OCI-M1 (cell line): ENCODE measurements at regions not wholly inside any gene's neighbourhood (a gene's known extent, or its start where the extent isn't known, plus 50 kb on each side); places are given as distances from the start of the nearest gene placed in this dataset.
"Not testable (repeated sequence)": the region's sequence is repeated elsewhere in the genome, so short reads cannot be mapped to it uniquely, and the experiment has no call there.

Source experiments
- DNase-seq: peaks from one replicate; lab custom pipeline; 2025; lab: John Stamatoyannopoulos, UW

GRCh38 chr11:82216927-82217570, 516.6 kb downstream of the FAM181B start:
- DNase-seq = no peak

- DNase-seq = no peak
Observed at GRCh38 chr11:82210011-82210410, 523.7 kb downstream of the FAM181B start.

- DNase-seq = peak; percentile 55
Observed at GRCh38 chr11:82195283-82195682, 538.4 kb downstream of the FAM181B start.

- DNase-seq = no peak
Observed at GRCh38 chr11:82194521-82194920, 539.1 kb downstream of the FAM181B start.

- DNase-seq = no peak
Observed at GRCh38 chr11:82191695-82192094, 542.0 kb downstream of the FAM181B start.

- no peak for DNase-seq
Observed at GRCh38 chr11:82185925-82186324, 547.7 kb downstream of the FAM181B start.

- DNase-seq = no peak
Observed at GRCh38 chr11:82184966-82185365, 548.7 kb downstream of the FAM181B start.

GRCh38 chr11:82183346-82183745, 550.3 kb downstream of the FAM181B start:
- no peak for DNase-seq

GRCh38 chr11:82182697-82183096, 551.0 kb downstream of the FAM181B start:
- DNase-seq = not testable (repeated sequence)

- not testable (repeated sequence) for DNase-seq
Observed at GRCh38 chr11:82181796-82182195, 551.9 kb downstream of the FAM181B start.

- no peak for DNase-seq
Observed at GRCh38 chr11:82176945-82177344, 556.7 kb downstream of the FAM181B start.

GRCh38 chr11:82176365-82176764, 557.3 kb downstream of the FAM181B start:
- no peak for DNase-seq

GRCh38 chr11:82174610-82175009, 559.1 kb downstream of the FAM181B start:
- peak; percentile 75 for DNase-seq

- no peak for DNase-seq
Observed at GRCh38 chr11:82146789-82147188, 586.9 kb downstream of the FAM181B start.

GRCh38 chr11:82118946-82119345, 614.7 kb downstream of the FAM181B start:
- DNase-seq = no peak

- DNase-seq = no peak
Observed at GRCh38 chr11:82117362-82117761, 616.3 kb downstream of the FAM181B start.

- DNase-seq = peak; percentile 70
Observed at GRCh38 chr11:82105331-82105998, 628.2 kb downstream of the FAM181B start.

GRCh38 chr11:82092904-82093303, 640.8 kb downstream of the FAM181B start:
- no peak for DNase-seq

- DNase-seq = no peak
Observed at GRCh38 chr11:82089426-82089825, 644.2 kb downstream of the FAM181B start.

- no peak for DNase-seq
Observed at GRCh38 chr11:82085493-82085892, 648.2 kb downstream of the FAM181B start.

- no peak for DNase-seq
Observed at GRCh38 chr11:82082976-82083375, 650.7 kb downstream of the FAM181B start.

GRCh38 chr11:82080160-82080559, 653.5 kb downstream of the FAM181B start:
- no peak for DNase-seq

- no peak for DNase-seq
Observed at GRCh38 chr11:82076126-82076525, 657.5 kb downstream of the FAM181B start.

- no peak for DNase-seq
Observed at GRCh38 chr11:82059505-82059904, 674.2 kb downstream of the FAM181B start.
